Ascending aorta (tissue), 2 donors: ENCODE measurements at regions not wholly inside any gene's neighbourhood (a gene's known extent, or its start where the extent isn't known, plus 50 kb on each side); places are given as distances from the start of the nearest gene placed in this dataset.

Experiments
- DNase-seq, 2 donors: peaks; one replicate each; pipeline ENCODE4 v3.0.0-alpha.2; 2019; ENCODE audit warnings: low spot score in 2 of 2
- H3K27ac ChIP-seq, 2 donors: fragments of 200-600 bp; sonication (generic); one replicate each; pipeline ENCODE4 v1.5.1; 2016 to 2017; ENCODE audit warnings: mild to moderate bottlenecking in 1 of 2
- H3K27me3 ChIP-seq: fragments of 200-600 bp; sonication (generic); one replicate; pipeline ENCODE4 v1.5.1; 2017
- H3K36me3 ChIP-seq, 2 donors: fragments of 200-600 bp; sonication (generic); one replicate each; pipeline ENCODE4 v1.5.1; 2016
- H3K4me1 ChIP-seq, 2 donors: fragments of 200-600 bp; sonication (generic); one replicate each; pipeline ENCODE4 v1.5.1; 2016 to 2017; ENCODE audit warnings: mild to moderate bottlenecking in 1 of 2
- H3K4me3 ChIP-seq, 2 donors: fragments of 200-600 bp; sonication (generic); one replicate each; pipeline ENCODE4 v1.5.1; 2016 to 2017; ENCODE audit warnings: mild to moderate bottlenecking in 1 of 2
- H3K9me3 ChIP-seq, 2 donors: fragments of 200-600 bp; sonication (generic); one replicate each; pipeline ENCODE4 v1.5.1; 2016
- intact Hi-C: fragments of 100-400 bp; cut with DNase I; formaldehyde crosslinking; loops from one replicate; pipeline ENCODE4 v1.15.1; 2023
- TF ChIP-seq, protein P1 (sequence below), 3 experiments: fragments of 200-600 bp in 2 of 3; fragments of 450-650 bp in 1 of 3; sonication (generic) in 2 of 3; IDR thresholded peaks; one replicate each; pipeline ENCODE4 v1.5.1; 2016 to 2019; ENCODE audit warnings: antibody characterized with exemption in 3 of 3, mild to moderate bottlenecking in 1 of 3, moderate library complexity in 1 of 3

DNA sequence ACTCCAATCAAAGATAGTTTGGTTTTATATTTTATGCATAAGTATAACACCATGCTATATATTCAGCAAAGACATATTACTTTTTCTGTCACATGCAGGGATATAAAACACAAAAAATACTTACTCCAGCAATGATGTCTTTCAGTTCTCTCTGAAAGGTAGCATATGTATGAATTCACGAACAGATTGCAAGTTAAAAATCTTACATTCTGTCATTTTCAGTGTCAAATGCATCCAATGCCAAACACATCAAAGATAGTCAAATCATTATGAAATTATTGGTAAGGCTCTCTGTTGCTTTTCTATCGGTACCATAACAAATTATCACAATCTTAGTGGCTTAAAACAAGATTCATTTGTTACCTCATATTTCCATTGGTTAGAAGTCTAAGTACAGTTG lies 492.0 kb upstream of the KIF2B start:
- TF ChIP-seq, protein P1, sequence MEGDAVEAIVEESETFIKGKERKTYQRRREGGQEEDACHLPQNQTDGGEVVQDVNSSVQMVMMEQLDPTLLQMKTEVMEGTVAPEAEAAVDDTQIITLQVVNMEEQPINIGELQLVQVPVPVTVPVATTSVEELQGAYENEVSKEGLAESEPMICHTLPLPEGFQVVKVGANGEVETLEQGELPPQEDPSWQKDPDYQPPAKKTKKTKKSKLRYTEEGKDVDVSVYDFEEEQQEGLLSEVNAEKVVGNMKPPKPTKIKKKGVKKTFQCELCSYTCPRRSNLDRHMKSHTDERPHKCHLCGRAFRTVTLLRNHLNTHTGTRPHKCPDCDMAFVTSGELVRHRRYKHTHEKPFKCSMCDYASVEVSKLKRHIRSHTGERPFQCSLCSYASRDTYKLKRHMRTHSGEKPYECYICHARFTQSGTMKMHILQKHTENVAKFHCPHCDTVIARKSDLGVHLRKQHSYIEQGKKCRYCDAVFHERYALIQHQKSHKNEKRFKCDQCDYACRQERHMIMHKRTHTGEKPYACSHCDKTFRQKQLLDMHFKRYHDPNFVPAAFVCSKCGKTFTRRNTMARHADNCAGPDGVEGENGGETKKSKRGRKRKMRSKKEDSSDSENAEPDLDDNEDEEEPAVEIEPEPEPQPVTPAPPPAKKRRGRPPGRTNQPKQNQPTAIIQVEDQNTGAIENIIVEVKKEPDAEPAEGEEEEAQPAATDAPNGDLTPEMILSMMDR (IDR thresholded peaks at IDR 0.05), result no peak
- Histone ChIP-seq H3K36me3 (no peaks in the 10 kb centered on the region), H3K4me1 (no peaks in the 10 kb centered on the region), H3K27me3 (no peaks in the 10 kb centered on the region), H3K27ac (no peak overlapping the region), H3K9me3 (no peaks in the 10 kb centered on the region), H3K4me3 (no peak overlapping the region)
- DNase-seq, result no peak
- intact Hi-C loops, result no loop called here

DNA sequence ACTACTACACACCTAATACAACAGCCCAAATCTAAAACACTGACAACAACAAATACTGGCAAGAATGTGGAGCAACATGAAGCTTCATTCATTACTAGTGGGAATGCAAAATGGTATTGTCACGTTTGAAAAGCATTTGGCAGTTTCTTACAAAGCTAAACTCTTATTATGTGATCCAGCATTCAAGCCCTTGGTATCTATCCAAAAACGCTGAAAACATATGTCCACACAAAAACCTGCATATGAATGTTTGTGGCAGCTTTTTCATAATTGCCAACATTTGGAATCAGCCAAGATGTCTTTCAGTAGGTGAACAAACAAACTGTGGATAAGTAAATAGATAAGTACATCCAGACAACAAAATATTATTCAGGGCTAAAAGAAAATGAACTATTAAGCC lies 501.1 kb upstream of the KIF2B start:
- Histone ChIP-seq H3K4me1 (no peaks in the 10 kb centered on the region), H3K36me3 (no peaks in the 10 kb centered on the region), H3K27me3 (no peaks in the 10 kb centered on the region), H3K9me3 (no peaks in the 10 kb centered on the region), H3K27ac (no peak overlapping the region), H3K4me3 (no peak overlapping the region)
- DNase-seq, result no peak
- intact Hi-C loops, result no loop called here
- TF ChIP-seq, protein P1 (IDR thresholded peaks at IDR 0.05), result no peak

DNA sequence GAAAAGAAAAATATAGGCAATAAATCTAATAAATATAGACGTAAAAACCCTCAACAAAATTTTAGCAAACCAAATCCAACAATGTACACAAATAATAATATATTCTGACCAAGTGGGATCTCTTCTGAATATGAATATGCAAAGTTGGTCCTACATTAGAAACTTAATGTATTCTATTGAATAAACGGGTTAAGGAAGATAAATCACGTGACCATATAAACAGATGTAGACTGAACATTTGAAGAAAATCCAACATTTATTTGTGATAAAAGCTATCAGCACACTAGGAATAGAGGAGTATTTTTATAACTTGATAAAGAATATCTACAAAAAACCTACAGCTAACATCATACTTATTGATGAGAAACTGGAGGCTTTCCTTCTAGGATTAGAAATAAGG lies 502.8 kb upstream of the KIF2B start:
- H3K4me1 ChIP-seq, result no peaks in the 10 kb centered on the region
- no peaks in the 10 kb centered on the region for H3K9me3 ChIP-seq
- no peak for DNase-seq
- H3K36me3 ChIP-seq, result no peaks in the 10 kb centered on the region
- no peak overlapping the region for H3K4me3 ChIP-seq
- TF ChIP-seq, protein P1 (IDR thresholded peaks at IDR 0.05), result no peak
- intact Hi-C loops, result no loop called here
- H3K27ac ChIP-seq, result no peak overlapping the region
- no peaks in the 10 kb centered on the region for H3K27me3 ChIP-seq

DNA sequence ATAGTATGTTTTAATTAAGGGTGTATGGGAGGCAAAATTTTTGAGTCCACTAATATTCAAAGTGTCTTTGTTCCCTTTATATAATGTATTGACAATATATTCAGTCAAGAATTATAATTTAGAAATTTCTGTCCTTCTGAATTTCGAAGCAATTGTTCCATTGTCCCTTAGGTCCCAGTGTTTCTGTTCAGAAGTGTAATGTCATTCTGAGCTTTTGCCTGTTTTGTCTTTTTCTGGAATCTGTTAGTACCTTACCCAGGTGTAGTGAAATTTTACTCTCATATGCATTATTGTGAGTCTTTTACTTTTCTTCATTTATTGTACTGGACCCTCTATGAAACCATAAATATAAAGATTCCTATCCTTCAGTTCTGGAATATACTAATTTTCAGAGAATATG lies 505.7 kb upstream of the KIF2B start:
- no peak overlapping the region for H3K27ac ChIP-seq
- intact Hi-C loops, result no loop called here
- H3K9me3 ChIP-seq, result no peaks in the 10 kb centered on the region
- no peaks in the 10 kb centered on the region for H3K36me3 ChIP-seq
- no peak overlapping the region for H3K4me3 ChIP-seq
- no peaks in the 10 kb centered on the region for H3K4me1 ChIP-seq
- H3K27me3 ChIP-seq, result no peaks in the 10 kb centered on the region
- no peak for DNase-seq
- TF ChIP-seq, protein P1 (IDR thresholded peaks at IDR 0.05), result no peak

DNA sequence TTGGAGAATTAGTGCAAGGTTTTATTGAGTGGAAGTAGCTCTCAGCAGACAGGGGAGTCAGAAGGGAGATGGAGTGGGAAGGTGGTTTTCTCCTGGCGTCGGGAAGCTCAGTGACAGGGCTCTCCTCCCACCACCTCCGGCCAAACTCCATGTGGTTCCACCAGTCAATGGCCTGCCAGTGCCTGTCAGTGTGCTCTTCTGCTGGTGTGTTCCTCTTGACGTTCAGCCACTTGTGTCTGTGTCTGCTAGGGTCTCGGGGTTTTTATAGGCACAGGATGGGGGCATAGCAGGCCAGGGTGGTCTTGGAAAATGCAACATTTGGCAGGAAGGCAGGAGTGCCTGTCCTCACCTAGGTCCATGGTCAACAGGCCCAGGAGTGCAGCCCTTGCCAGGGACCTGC lies 506.7 kb upstream of the KIF2B start:
- Histone ChIP-seq H3K27ac (no peak overlapping the region), H3K4me1 (no peaks in the 10 kb centered on the region), H3K9me3 (no peaks in the 10 kb centered on the region), H3K27me3 (no peaks in the 10 kb centered on the region), H3K4me3 (no peak overlapping the region), H3K36me3 (no peaks in the 10 kb centered on the region)
- TF ChIP-seq, protein P1 (IDR thresholded peaks at IDR 0.05), result no peak
- intact Hi-C loops, result no loop called here
- no peak for DNase-seq

DNA sequence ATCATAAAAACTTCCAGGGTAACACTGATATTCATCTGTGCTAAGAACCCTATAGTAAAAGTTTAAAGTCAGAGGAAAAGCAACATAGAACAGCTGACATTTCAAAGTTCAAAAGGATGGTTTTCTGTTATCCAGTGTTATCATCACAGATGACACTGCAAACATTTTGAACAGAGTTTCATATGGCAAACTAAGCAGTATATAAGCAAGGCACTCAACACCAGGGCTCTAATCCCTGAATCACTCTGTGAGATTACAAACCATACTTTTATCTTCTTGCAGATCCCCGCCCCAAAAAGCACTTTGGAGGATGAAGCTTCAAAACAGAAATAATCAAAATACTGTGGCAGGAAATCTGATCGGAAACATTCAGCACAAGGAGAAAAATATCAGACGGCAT lies 508.2 kb upstream of the KIF2B start:
- Histone ChIP-seq H3K4me3 (no peak overlapping the region), H3K36me3 (no peaks in the 10 kb centered on the region), H3K9me3 (no peaks in the 10 kb centered on the region), H3K27me3 (no peaks in the 10 kb centered on the region), H3K27ac (no peak overlapping the region), H3K4me1 (no peaks in the 10 kb centered on the region)
- no peak for DNase-seq
- TF ChIP-seq, protein P1 (IDR thresholded peaks at IDR 0.05), result no peak
- intact Hi-C loops, result no loop called here
